Left forelimb (tissue), 1 donor: ENCODE measurements at regions not wholly inside any gene's neighbourhood (a gene's known extent, or its start where the extent isn't known, plus 50 kb on each side); places are given as distances from the start of the nearest gene placed in this dataset.

Experiments used
- DNase-seq: peaks from one replicate; pipeline ENCODE4 v3.0.0-alpha.2; 2018; ENCODE audit warnings: low spot score

- DNase-seq, result no peak
Measured at GRCh38 chr1:63122079-63122478, 200.3 kb upstream of the FOXD3 start.

- no peak for DNase-seq
Measured at GRCh38 chr1:63124666-63125191, 197.6 kb upstream of the FOXD3 start.

- no peak for DNase-seq
Measured at GRCh38 chr1:63126104-63126503, 196.3 kb upstream of the FOXD3 start.

- DNase-seq, result no peak
Measured at GRCh38 chr1:63127376-63127775, 195.0 kb upstream of the FOXD3 start.

GRCh38 chr1:63128556-63128955 lies 193.8 kb upstream of the FOXD3 start:
- DNase-seq, result no peak

- DNase-seq, result no peak
Measured at GRCh38 chr1:63129184-63129583, 193.2 kb upstream of the FOXD3 start.

GRCh38 chr1:63129855-63130254 lies 192.5 kb upstream of the FOXD3 start:
- DNase-seq, result no peak

GRCh38 chr1:63134501-63135173 lies 187.7 kb upstream of the FOXD3 start:
- no peak for DNase-seq

- DNase-seq, result no peak
Measured at GRCh38 chr1:63135174-63135512, 187.2 kb upstream of the FOXD3 start.

GRCh38 chr1:63135801-63136200 lies 186.6 kb upstream of the FOXD3 start:
- DNase-seq, result no peak

GRCh38 chr1:63142001-63142400 lies 180.4 kb upstream of the FOXD3 start:
- DNase-seq, result no peak

- DNase-seq, result no peak
Measured at GRCh38 chr1:63143482-63143881, 178.9 kb upstream of the FOXD3 start.

- DNase-seq, result no peak
Measured at GRCh38 chr1:63147783-63148182, 174.6 kb upstream of the FOXD3 start.

GRCh38 chr1:63148825-63149645 lies 173.3 kb upstream of the FOXD3 start:
- DNase-seq, result no peak

- no peak for DNase-seq
Measured at GRCh38 chr1:63152572-63152971, 169.8 kb upstream of the FOXD3 start.

GRCh38 chr1:63155437-63155836 lies 166.9 kb upstream of the FOXD3 start:
- DNase-seq, result no peak

GRCh38 chr1:63157085-63157484 lies 165.3 kb upstream of the FOXD3 start:
- DNase-seq, result no peak

GRCh38 chr1:63169057-63169456 lies 153.3 kb upstream of the FOXD3 start:
- DNase-seq, result no peak

GRCh38 chr1:63173161-63173560 lies 149.2 kb upstream of the FOXD3 start:
- DNase-seq, result no peak

GRCh38 chr1:63189677-63190076 lies 132.7 kb upstream of the FOXD3 start:
- DNase-seq, result no peak

GRCh38 chr1:63190171-63190570 lies 132.2 kb upstream of the FOXD3 start:
- no peak for DNase-seq

GRCh38 chr1:63198871-63199394 lies 123.4 kb upstream of the FOXD3 start:
- DNase-seq, result no peak

GRCh38 chr1:63199706-63200335 lies 122.5 kb upstream of the FOXD3 start:
- no peak for DNase-seq
